Fibroblast of lung (primary cell): ENCODE measurements at regions not wholly inside any gene's neighbourhood (a gene's known extent, or its start where the extent isn't known, plus 50 kb on each side); places are given as distances from the start of the nearest gene placed in this dataset.
"Not testable (repeated sequence)": the region's sequence is repeated elsewhere in the genome, so short reads cannot be mapped to it uniquely, and the experiment has no call there.

Experiments used
- DNase-seq, 2 donors: peaks; one replicate each; pipeline versions ENCODE4 v3.0.0 to v3.0.0-alpha.2; 2010; ENCODE audit warnings: low read depth in 2 of 2
- H2AFZ ChIP-seq: 2 replicates; pipeline ENCODE4 v1.5.1; 2012; ENCODE audit warnings: low read length, control low read depth, inconsistent platforms
- H3K27ac ChIP-seq: 2 replicates; pipeline ENCODE4 v1.5.1; 2011; ENCODE audit warnings: low read length, control low read depth; ENCODE audit not compliant: insufficient read depth
- H3K27me3 ChIP-seq: 2 replicates; pipeline ENCODE4 v1.5.1; 2011; ENCODE audit warnings: mild to moderate bottlenecking, low read length; ENCODE audit not compliant: control insufficient read depth, insufficient read depth
- H3K36me3 ChIP-seq: 2 replicates; pipeline ENCODE4 v1.5.1; 2011; ENCODE audit warnings: low read length; ENCODE audit not compliant: control insufficient read depth, insufficient read depth
- H3K4me1 ChIP-seq: 2 replicates; pipeline ENCODE4 v1.5.1; 2011; ENCODE audit warnings: low read length; ENCODE audit not compliant: control insufficient read depth, insufficient read depth; ENCODE audit errors: extremely low read depth
- H3K4me2 ChIP-seq: 2 replicates; pipeline ENCODE4 v1.5.1; 2011; ENCODE audit warnings: low read length, control low read depth; ENCODE audit not compliant: insufficient read depth; ENCODE audit errors: extremely low read depth
- H3K4me3 ChIP-seq, 4 experiments: fragments of 200-600 bp in 1 of 4; sonication (generic) in 1 of 4; replicated peaks in 1 of 4; 2 replicates each; pipeline ENCODE4 v1.5.1; 2011 to 2016; ENCODE audit warnings: low read length in 4 of 4, low read depth in 3 of 4, mild to moderate bottlenecking in 3 of 4, control low read depth in 2 of 4, inconsistent platforms in 1 of 4, mixed read lengths in 1 of 4; ENCODE audit not compliant: insufficient read depth in 1 of 4; ENCODE audit errors: control extremely low read depth in 1 of 4
- H3K79me2 ChIP-seq: 2 replicates; pipeline ENCODE4 v1.5.1; 2012; ENCODE audit warnings: mild to moderate bottlenecking, low read length, inconsistent platforms; ENCODE audit not compliant: control insufficient read depth, insufficient read depth
- H3K9ac ChIP-seq: 2 replicates; pipeline ENCODE4 v1.5.1; 2011; ENCODE audit warnings: mild to moderate bottlenecking, low read length, control low read depth; ENCODE audit not compliant: insufficient read depth
- H3K9me3 ChIP-seq: 2 replicates; pipeline ENCODE4 v1.5.1; 2012; ENCODE audit warnings: low read depth, low read length; ENCODE audit not compliant: control insufficient read depth, insufficient read depth
- H4K20me1 ChIP-seq: 2 replicates; pipeline ENCODE4 v1.5.1; 2011; ENCODE audit warnings: low read length; ENCODE audit not compliant: control insufficient read depth, insufficient read depth; ENCODE audit errors: extremely low read depth
- CTCF ChIP-seq, 2 donors: IDR thresholded peaks in 1 of 2; conservative IDR thresholded peaks in 1 of 2; 1 replicate in 1 of 2; 2 replicates in 1 of 2; pipeline ENCODE4 v1.5.1; 2011 to 2012; ENCODE audit warnings: low read length in 2 of 2, control low read depth in 1 of 2, inconsistent platforms in 1 of 2, low read depth in 1 of 2, mild to moderate bottlenecking in 1 of 2
- EZH2 ChIP-seq: IDR thresholded peaks from 2 replicates; pipeline ENCODE4 v1.5.1; 2012; ENCODE audit warnings: low read length, control low read depth, mild to moderate bottlenecking; ENCODE audit errors: missing control alignments

DNA sequence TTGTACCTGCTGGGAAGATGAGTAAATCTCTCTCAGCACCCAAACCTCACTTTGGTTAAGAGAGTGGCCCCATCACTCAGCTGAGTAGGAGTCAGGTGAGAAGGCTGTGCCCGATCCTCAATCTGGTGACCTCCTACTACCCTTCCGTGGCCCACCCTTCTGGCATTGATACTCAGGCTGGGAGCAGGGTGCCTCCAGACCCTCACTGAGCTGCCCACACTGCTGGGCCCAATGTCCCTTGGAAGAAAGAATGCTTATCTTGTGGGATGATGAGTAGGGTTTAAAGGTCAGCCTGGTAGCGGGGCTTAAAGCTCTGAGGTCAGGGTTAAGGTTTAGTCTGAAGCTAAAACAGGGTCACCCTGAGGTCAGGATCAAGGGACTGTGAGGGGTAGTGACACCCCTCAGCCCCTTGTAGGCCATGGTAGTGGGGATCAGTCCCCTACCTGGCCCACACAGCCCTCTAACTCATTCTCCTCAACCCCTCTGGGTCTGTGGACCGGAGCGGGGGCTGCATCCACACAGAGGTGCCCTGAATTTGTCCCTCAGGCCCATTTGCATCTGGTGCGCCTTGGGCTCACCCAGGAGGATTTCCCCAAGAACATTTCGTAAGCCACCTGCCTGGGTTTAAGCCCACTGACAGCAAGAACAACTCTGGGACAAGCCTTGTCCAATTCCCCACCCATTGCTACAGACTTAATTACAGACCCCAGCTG lies 123.8 kb downstream of the CYP26B1 start:
- DNase-seq: no peak
- no peaks in the 10 kb centered on the region for H3K79me2 ChIP-seq
- no peaks in the 10 kb centered on the region for H3K9me3 ChIP-seq
- no peak overlapping the region for H3K4me2 ChIP-seq
- no peaks in the 10 kb centered on the region for H3K36me3 ChIP-seq
- no peaks in the 10 kb centered on the region for H3K27me3 ChIP-seq
- H4K20me1 ChIP-seq: no peaks in the 10 kb centered on the region
- no peak overlapping the region for H3K4me3 ChIP-seq
- no peak overlapping the region for H2AFZ ChIP-seq
- no peak overlapping the region for H3K9ac ChIP-seq
- TF ChIP-seq CTCF (conservative IDR thresholded peaks at IDR 0.05 in 1 of 2, IDR thresholded peaks at IDR 0.05 in 1 of 2; ENCODE audit: low read depth in 1 of 2, low read length in 2 of 2) (no peak), EZH2 (no peak)
- no peaks in the 10 kb centered on the region for H3K4me1 ChIP-seq
- H3K27ac ChIP-seq: no peak overlapping the region

- DNase-seq, H3K9me3 ChIP-seq, H3K4me3 ChIP-seq, H2AFZ ChIP-seq, H3K4me1 ChIP-seq, H3K27me3 ChIP-seq, H4K20me1 ChIP-seq, H3K36me3 ChIP-seq, H3K9ac ChIP-seq, H3K4me2 ChIP-seq, H3K27ac ChIP-seq, H3K79me2 ChIP-seq: not testable (repeated sequence)
Measured at GRCh38 chr2:72021371-72021770, 126.3 kb downstream of the CYP26B1 start.

- DNase-seq: peak in 1 of 2 donors; percentile 32
- H3K79me2 ChIP-seq: no peaks in the 10 kb centered on the region
- H3K27ac ChIP-seq: no peak overlapping the region
- H2AFZ ChIP-seq: no peak overlapping the region
- no peak overlapping the region for H3K4me3 ChIP-seq
- no peaks in the 10 kb centered on the region for H3K36me3 ChIP-seq
- H3K9ac ChIP-seq: no peak overlapping the region
- H3K27me3 ChIP-seq: no peaks in the 10 kb centered on the region
- H3K4me1 ChIP-seq: no peaks in the 10 kb centered on the region
- H4K20me1 ChIP-seq: peaks cover 2% of the 10 kb centered on the region
- H3K4me2 ChIP-seq: no peak overlapping the region
- no peak for TF ChIP-seq CTCF (conservative IDR thresholded peaks at IDR 0.05 in 1 of 2, IDR thresholded peaks at IDR 0.05 in 1 of 2; ENCODE audit: low read depth in 1 of 2, low read length in 2 of 2)
- TF ChIP-seq EZH2: no peak
- H3K9me3 ChIP-seq: no peaks in the 10 kb centered on the region
Measured at GRCh38 chr2:72015266-72015665, 132.4 kb downstream of the CYP26B1 start.
